Lower leg skin (tissue), 3 donors: ENCODE measurements at regions not wholly inside any gene's neighbourhood (a gene's known extent, or its start where the extent isn't known, plus 50 kb on each side); places are given as distances from the start of the nearest gene placed in this dataset.

Experiments
- POLR2A ChIP-seq, 2 donors: fragments of 450-650 bp; IDR thresholded peaks; one replicate each; pipeline ENCODE4 v1.6.1; 2016 to 2017; ENCODE audit warnings: antibody characterized with exemption in 2 of 2, mild to moderate bottlenecking in 1 of 2, moderate library complexity in 1 of 2
- TF ChIP-seq, protein P1 (sequence below), 3 donors: fragments of 450-650 bp; IDR thresholded peaks; one replicate each; pipeline ENCODE4 v1.5.1; 2016; ENCODE audit warnings: antibody characterized with exemption in 3 of 3, mild to moderate bottlenecking in 3 of 3, moderate library complexity in 2 of 3

DNA sequence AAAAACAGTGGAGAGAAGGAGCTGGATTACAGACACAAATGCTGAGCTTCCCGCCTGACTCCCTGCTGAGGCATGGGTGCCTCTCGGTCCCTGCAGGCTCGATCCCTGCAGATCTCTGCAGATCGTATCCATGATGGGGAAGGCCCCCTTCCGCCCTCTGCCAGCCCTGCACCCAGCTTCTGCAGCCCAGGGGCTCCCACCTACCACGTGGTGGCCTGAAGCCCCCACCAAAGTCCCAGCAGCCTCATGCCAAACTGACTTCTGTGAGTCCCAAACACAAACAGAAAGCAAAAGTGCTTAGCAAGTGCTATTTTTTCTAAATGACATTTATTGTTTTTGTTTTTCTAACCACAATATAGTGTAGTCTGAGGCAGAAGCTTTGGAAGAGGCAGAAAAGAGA is 127.1 kb upstream of the CHST15 start:
- TF ChIP-seq, protein P1, sequence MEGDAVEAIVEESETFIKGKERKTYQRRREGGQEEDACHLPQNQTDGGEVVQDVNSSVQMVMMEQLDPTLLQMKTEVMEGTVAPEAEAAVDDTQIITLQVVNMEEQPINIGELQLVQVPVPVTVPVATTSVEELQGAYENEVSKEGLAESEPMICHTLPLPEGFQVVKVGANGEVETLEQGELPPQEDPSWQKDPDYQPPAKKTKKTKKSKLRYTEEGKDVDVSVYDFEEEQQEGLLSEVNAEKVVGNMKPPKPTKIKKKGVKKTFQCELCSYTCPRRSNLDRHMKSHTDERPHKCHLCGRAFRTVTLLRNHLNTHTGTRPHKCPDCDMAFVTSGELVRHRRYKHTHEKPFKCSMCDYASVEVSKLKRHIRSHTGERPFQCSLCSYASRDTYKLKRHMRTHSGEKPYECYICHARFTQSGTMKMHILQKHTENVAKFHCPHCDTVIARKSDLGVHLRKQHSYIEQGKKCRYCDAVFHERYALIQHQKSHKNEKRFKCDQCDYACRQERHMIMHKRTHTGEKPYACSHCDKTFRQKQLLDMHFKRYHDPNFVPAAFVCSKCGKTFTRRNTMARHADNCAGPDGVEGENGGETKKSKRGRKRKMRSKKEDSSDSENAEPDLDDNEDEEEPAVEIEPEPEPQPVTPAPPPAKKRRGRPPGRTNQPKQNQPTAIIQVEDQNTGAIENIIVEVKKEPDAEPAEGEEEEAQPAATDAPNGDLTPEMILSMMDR (IDR thresholded peaks at IDR 0.05) = no peak
- no peak for TF ChIP-seq POLR2A (IDR thresholded peaks at IDR 0.05)
